CD4-positive, alpha-beta T cell treated with Interleukin-15 for 1 hour (primary cell): ENCODE measurements at regions not wholly inside any gene's neighbourhood (a gene's known extent, or its start where the extent isn't known, plus 50 kb on each side); places are given as distances from the start of the nearest gene placed in this dataset.
A peak's percentile ranks its signal among the peaks of the same experiment; 100 is the strongest.
"Not testable (repeated sequence)": the region's sequence is repeated elsewhere in the genome, so short reads cannot be mapped to it uniquely, and the experiment has no call there.

Experiments
- DNase-seq: peaks from one replicate; pipeline ENCODE4 v3.0.0-alpha.2; 2020

- no peak for DNase-seq
These were observed 96.2 kb upstream of the SYT13 start for GRCh38 chr11:45382133-45382878.

DNA sequence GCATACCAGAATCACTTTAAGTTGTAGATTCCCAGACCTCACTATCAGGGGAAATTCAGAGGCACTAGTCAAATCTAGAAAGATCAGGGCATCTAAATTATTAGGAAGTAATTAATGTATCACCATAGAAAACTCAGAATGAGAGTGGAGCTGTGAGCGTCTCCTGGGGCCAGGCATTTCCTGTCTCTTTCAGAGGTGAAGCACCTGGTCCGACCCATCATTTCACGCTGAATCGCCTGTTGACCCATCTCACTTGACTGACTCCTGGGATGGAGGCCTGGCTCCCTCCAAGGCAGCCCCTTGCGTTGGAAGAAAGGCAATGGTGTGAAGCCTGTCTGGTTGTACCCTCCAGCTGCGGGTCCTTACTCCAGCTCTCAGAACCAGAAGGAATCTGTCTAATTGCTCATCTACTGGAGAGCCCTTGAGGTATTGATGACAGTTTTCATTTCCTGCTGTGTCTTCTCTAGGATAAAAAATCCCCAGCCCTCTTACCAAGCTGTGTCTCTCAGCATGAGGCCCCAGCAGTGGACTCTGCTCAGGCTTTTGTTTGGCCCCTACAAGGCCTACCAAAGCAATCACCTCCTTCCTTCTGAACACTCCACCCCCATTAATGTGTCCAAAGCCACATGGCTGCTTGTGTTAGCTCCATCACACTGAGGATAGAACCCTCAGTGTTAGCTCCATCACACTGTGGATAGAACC, 93.2 kb upstream of the SYT13 start:
- DNase-seq: no peak

GRCh38 chr11:45378516-45378915, 92.4 kb upstream of the SYT13 start:
- DNase-seq: no peak

- no peak for DNase-seq
These were observed 88.5 kb upstream of the SYT13 start for GRCh38 chr11:45374653-45375059.

DNA sequence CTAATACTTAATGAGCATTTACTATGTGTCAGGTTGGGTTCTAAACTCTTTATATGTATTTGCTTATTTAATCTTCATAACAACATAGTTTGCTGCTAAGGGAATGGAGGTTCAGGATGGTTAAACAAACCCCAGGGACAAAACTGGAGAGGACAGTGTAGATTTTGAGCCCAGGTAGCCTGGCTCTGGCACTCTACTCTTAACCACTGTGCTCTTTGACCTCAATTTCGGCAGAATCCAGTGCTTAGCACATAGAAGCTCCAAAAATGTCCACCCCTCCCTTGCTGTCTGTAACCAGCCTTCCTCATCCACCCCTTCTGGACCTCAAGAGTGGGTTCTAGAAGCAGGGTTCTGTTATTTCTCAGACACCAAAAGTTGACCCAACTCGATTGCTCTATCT, 88.0 kb upstream of the SYT13 start:
- DNase-seq: no peak

DNA sequence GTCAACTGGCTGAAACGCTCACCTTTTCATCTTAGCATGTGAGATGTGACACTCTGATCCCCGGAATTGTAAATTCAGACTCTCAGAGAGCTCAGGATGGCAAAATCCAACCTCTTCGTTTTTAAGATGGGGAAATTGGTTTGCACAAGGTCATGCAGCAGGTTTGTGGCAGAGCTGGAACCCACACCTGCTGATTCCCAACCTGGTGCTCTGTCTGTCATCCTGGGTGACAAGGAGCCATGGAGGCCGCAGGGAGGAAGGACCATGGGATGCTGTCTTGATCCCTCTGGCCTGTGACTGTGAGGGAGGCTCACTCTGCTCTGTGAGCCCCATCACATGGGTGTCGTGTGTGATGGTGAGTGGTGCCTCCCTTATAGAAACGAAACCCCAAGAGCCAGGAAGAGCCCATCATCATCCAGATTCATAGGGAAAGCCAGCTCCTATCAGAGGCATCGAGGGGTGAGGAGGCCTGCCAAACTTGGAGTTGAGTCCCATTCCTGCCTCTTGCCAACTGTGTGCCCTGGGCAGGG, 87.4 kb upstream of the SYT13 start:
- DNase-seq: no peak

DNA sequence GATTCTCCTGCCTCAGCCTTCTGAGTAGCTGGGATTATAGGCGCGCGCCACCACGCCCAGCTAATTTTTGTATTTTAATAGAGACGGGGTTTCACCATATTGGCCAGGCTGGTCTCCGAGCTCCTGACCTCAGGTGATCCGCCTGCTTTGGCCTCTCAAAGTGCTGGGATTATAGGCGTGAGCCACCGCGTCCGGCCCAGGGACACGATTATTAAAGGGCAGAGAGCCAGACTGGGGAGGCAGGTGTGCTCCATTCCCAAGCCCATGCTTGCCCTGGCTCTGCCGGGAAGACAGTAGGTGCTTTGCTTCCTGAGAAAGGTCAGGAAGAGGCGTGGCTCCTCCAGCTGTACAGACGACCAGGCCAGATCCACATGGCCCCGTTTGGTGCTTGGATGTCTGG, 86.3 kb upstream of the SYT13 start:
- not testable (repeated sequence) for DNase-seq

GRCh38 chr11:45371251-45372115, 85.3 kb upstream of the SYT13 start:
- peak; percentile 52 for DNase-seq

DNA sequence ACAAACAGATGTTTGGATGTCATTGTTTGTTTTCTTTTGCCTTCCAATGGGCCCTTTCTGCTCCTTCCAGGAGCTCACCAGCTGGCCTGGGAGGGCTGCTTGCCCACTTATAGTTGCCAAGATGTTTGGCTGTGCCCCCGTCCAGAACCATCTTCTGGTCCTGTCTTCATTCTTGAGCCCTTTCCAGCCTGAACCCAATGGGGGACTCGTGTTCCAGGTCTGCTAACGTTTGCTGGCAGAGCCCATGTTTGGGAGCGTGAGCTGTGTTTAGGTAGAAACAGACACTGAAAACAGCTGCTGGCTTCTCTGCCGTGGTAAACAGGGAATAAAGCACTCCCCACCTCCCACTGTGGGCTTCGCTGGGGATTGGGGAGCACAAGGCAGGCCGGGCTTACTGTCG, 83.2 kb upstream of the SYT13 start:
- no peak for DNase-seq

GRCh38 chr11:45368697-45369096, 82.6 kb upstream of the SYT13 start:
- no peak for DNase-seq

GRCh38 chr11:45366619-45367190, 80.6 kb upstream of the SYT13 start:
- DNase-seq: no peak

DNA sequence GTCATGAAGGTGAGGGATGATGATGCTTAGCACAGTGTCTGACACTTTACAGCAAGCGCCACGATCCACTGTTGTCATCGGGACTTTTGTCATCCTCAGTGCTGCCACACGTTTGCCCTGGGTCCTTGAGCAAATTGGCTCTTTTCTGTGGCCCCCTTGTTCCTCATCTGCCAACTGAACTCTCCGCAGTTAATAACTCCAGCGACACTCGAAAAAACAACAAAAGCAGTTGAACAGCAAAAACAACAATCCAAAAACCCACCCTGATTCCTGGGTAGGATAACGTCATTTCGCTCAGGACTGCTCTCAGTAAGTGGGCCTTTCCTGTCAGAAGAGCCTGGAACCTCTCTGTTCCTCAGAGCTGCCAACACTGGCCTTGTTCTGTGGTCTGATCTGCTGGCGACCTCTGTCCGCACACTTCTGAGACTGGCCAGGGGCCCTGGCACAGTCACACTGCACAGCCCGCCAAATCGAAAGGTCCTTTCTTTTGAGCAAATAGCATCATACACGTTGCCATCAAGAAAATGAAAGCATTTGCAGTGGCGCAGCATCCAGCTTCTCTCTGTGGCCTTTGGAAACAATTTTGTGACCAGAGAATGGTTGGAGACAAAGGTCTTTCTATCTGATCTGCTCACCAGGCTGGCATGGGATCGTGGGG, 79.9 kb upstream of the SYT13 start:
- no peak for DNase-seq

DNA sequence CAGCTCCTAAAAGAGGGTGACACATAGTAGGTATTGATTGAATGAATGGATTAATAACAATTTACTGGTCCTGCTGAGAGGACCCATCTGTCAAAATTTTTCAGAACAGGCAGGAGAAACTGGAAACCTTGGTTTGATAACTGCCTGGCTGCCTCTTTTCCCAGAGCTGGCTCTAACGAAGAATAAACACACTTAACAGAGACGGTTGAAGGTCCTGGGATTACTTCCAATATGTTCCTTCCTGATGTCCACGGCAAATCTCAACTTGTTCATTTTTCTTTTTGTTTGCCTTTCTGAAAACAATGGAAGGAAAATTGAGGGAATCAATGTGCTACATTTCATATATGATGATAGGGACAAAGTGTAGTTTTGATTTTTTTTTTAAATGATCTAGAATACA, 76.5 kb upstream of the SYT13 start:
- no peak for DNase-seq

DNA sequence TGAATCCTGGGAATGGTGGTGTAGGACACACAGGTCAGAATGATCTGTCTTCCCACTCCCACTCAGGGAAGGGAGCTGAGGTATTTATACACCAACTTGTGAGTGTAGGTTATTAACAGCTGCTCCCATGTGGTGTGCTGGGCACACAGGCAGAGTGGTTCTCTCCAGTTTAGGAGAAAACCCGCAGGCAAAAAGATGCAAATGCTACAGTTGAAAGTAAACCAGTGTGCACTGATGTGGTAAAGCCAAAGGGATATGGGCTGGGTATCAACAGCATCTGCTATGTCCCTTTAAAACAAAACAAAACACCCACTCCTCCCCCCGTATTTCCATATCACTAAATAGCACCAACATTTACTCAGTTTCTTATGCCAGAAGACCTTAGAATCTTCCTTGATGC, 75.4 kb upstream of the SYT13 start:
- no peak for DNase-seq

- DNase-seq: no peak
These were observed 69.5 kb upstream of the SYT13 start for GRCh38 chr11:45355706-45356041.

- peak; percentile 90 for DNase-seq
These were observed 69.0 kb upstream of the SYT13 start for GRCh38 chr11:45354976-45355705.

DNA sequence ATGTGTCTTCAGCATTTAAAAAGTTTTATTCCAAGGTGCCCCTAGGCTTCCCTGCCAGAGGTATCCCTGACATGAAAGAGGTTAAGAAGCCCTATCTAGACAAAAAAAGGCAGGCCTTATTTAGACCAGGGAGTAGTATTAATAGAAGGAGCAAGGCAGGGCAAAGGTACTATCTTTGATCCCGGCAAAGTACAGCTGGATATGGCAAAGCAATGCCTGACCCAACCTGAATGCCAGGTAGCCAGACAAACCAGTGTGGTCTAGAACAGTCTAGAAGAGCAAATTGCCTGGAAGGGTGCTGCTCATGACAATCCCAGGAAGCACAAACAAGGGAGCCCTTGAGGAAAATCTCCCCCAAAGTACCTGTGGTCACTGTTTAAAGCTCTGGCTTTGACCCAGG, 62.6 kb upstream of the SYT13 start:
- no peak for DNase-seq

GRCh38 chr11:45347348-45348082, 61.4 kb upstream of the SYT13 start:
- no peak for DNase-seq

- DNase-seq: no peak
These were observed 59.4 kb upstream of the SYT13 start for GRCh38 chr11:45345491-45345890.

DNA sequence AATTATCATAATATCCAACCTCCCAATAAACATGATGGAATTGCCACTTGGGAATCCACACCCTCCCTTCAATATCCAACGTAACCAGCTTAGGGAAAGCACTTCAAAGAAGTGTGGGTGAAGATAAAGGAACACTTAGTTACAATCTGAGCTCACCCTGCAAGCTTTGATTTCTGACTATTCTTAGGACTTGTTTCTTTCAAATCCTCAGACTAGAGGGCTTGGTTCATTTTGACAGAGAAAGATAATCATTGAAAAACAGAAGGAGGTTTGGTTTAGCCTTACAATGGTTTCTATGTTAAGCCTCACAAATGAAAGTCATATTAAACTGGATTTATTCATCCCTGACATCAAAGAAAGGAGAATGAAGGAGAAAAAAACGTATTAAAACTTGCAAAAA, 57.9 kb upstream of the SYT13 start:
- no peak for DNase-seq

DNA sequence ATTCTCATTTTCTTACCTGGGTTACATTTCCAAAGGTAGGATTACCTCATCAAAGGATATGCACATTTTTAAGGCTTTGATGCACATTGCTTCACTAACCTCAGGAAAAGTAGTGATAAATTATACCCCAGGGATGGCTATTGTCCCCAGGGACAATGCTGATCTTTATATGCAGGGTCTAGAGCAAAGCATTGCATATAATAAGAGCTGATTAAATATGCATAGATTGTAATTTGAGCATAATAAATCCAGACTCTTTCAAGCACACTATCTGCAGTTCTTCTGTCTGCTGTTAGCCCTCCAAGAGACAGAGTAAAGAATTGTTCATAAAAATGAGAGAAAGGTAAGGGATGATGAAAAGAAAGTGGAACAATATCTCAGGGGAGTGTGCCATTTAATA, 57.3 kb upstream of the SYT13 start:
- no peak for DNase-seq
